ENCODE measurements at regions not wholly inside any gene's neighbourhood (a gene's known extent, or its start where the extent isn't known, plus 50 kb on each side); places are given as distances from the start of the nearest gene placed in this dataset.

DNA sequence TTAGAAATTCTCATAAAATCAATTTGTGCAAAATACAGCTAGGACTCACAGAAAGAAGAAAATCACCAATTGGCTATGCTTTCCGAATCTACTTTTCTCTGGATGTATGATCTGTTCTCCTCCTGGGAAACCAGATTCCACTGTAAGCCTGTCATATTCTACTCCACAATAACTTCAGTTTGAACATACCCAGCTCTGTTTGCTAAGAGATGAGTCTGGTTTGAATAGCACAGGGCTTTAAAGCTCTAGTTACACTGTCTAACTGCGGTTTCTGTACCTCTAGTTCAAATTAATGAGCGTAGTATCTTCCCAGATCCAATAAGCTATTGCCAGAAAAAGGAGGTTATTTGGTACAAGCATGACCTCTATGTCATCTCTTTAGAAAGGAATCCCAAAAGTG lies 270.1 kb downstream of the DAD1 start:
- no peak for DNase-seq (ENCODE audit: low read depth, low spot score)
- TF ChIP-seq CTCF (conservative IDR thresholded peaks at IDR 0.05), result no peak
- no peak overlapping the region for H3K27ac Mint-ChIP-seq (ENCODE audit: unreplicated experiment)
- no peaks in the 10 kb centered on the region for H3K9me3 Mint-ChIP-seq
- no peaks in the 10 kb centered on the region for H3K4me1 Mint-ChIP-seq
- H3K4me3 Mint-ChIP-seq, result no peak overlapping the region
- H3K36me3 Mint-ChIP-seq (ENCODE audit: low read depth), result no peaks in the 10 kb centered on the region
- peaks cover 10% of the 10 kb centered on the region for H3K27me3 Mint-ChIP-seq (ENCODE audit: low read depth)

DNA sequence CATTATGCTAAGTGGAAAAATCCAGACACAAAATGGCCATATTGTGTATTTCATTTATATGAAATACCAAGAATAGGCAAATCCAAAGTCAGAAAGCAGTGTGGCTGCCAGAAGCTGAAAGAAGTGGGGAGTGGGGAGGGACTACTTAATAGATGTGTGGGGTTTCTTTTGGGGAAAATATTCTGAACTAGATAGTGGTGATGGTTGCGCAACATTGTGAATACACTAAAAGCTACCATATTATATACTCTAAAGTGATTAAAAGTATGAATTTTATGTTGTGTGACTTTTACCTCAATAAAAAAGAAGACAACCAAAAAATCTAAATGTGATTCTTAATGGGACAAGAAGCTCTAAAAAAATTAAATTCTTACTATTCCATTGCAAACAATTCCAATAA lies 272.6 kb downstream of the DAD1 start:
- no peaks in the 10 kb centered on the region for H3K9me3 Mint-ChIP-seq
- H3K4me1 Mint-ChIP-seq, result no peaks in the 10 kb centered on the region
- TF ChIP-seq CTCF (conservative IDR thresholded peaks at IDR 0.05), result no peak
- H3K36me3 Mint-ChIP-seq (ENCODE audit: low read depth), result no peaks in the 10 kb centered on the region
- H3K4me3 Mint-ChIP-seq, result no peak overlapping the region
- H3K27me3 Mint-ChIP-seq (ENCODE audit: low read depth), result peaks cover 10% of the 10 kb centered on the region
- DNase-seq (ENCODE audit: low read depth, low spot score), result no peak
- H3K27ac Mint-ChIP-seq (ENCODE audit: unreplicated experiment), result no peak overlapping the region

- Mint-ChIP-seq H3K27ac (ENCODE audit: unreplicated experiment) (no peak overlapping the region), H3K9me3 (no peaks in the 10 kb centered on the region), H3K27me3 (ENCODE audit: low read depth) (peaks cover 10% of the 10 kb centered on the region), H3K4me3 (no peak overlapping the region), H3K36me3 (ENCODE audit: low read depth) (no peaks in the 10 kb centered on the region), H3K4me1 (no peaks in the 10 kb centered on the region)
- DNase-seq (ENCODE audit: low read depth, low spot score), result no peak
- TF ChIP-seq CTCF (conservative IDR thresholded peaks at IDR 0.05), result no peak
Measured at GRCh38 chr14:22315336-22315735, 273.7 kb downstream of the DAD1 start.

DNA sequence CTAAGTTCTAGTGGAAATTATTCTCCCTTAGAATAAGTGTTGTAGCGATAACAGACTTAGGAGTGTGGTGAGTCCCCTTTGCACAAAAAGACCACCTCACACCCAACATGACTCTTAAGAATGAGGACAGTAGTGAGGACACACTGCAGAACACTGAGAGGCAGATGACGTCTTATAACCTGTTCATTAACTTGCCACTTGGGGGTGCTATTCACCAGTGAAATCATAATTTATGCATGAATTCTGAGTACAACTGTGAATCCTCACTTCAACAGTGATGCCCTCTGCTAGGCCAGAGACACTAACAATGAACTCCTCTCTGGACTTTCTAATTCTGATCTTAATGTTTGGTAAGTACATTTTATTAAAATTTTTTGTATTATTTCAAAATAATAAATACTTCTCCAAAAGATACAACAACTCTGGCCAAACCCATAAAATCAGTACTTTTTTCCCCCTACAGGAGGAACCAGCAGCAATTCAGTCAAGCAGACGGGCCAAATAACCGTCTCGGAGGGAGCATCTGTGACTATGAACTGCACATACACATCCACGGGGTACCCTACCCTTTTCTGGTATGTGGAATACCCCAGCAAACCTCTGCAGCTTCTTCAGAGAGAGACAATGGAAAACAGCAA lies 274.7 kb downstream of the DAD1 start:
- Mint-ChIP-seq H3K27me3 (ENCODE audit: low read depth) (peaks cover 7% of the 10 kb centered on the region), H3K4me1 (no peaks in the 10 kb centered on the region), H3K4me3 (no peak overlapping the region), H3K27ac (ENCODE audit: unreplicated experiment) (no peak overlapping the region), H3K9me3 (no peaks in the 10 kb centered on the region), H3K36me3 (ENCODE audit: low read depth) (no peaks in the 10 kb centered on the region)
- peak; percentile 83 for TF ChIP-seq CTCF (conservative IDR thresholded peaks at IDR 0.05)
- peak; percentile 45 for DNase-seq (ENCODE audit: low read depth, low spot score)

GRCh38 chr14:22313172-22313801 lies 275.7 kb downstream of the DAD1 start:
- H3K9me3 Mint-ChIP-seq, result no peaks in the 10 kb centered on the region

More at GRCh38 chr14:22313172-22313801, 275.7 kb downstream of the DAD1 start:
- Mint-ChIP-seq H3K4me1 (no peaks in the 10 kb centered on the region), H3K27ac (ENCODE audit: unreplicated experiment) (no peak overlapping the region), H3K27me3 (ENCODE audit: low read depth) (peaks cover 4% of the 10 kb centered on the region), H3K4me3 (no peak overlapping the region), H3K36me3 (ENCODE audit: low read depth) (no peaks in the 10 kb centered on the region)
- DNase-seq (ENCODE audit: low read depth, low spot score), result no peak
- no peak for TF ChIP-seq CTCF (conservative IDR thresholded peaks at IDR 0.05)

Data from neural crest cell (in vitro differentiated cells).